IMR-90 (cell line): ENCODE measurements at regions not wholly inside any gene's neighbourhood (a gene's known extent, or its start where the extent isn't known, plus 50 kb on each side); places are given as distances from the start of the nearest gene placed in this dataset.

Experiments
- ATAC-seq: fragments of 200-7000 bp; cut with Tn5 transposase; 2 replicates; pipeline ENCODE4 v1.9.1; 2020; ENCODE audit warnings: low read depth, mild to moderate bottlenecking, moderate library complexity
- BruUV-seq: library from RNA; stranded (reverse); fragments of 400-500 nt; replicated peaks from 2 replicates; lab custom pipeline; 2021; lab: Mats Ljungman, UMichigan
- CTCF ChIA-PET: fragments of 300-600 bp; formaldehyde crosslinking; extraction: SDS; loops from one replicate; lab custom pipeline; 2021; ENCODE audit warnings: antibody characterized with exemption; lab: Yijun Ruan, JAX
- POLR2A ChIA-PET: fragments of 300-600 bp; sonication (Branson Sonifier 250); formaldehyde crosslinking; loops from one replicate; lab custom pipeline; 2022; ENCODE audit warnings: antibody characterized with exemption; ENCODE audit not compliant: unreplicated experiment; lab: Charles Lee
- DNase-seq: peaks from one replicate; pipeline ENCODE4 v3.0.0; 2013
- H2AFZ ChIP-seq: replicated peaks from 2 replicates; pipeline ENCODE3; 2013; ENCODE audit warnings: low read length, mild to moderate bottlenecking; ENCODE audit not compliant: poor library complexity
- H2AK5ac ChIP-seq: 2 replicates; pipeline ENCODE4 v1.6.1; 2013; ENCODE audit warnings: low read depth, low read length, inconsistent platforms
- H2AK9ac ChIP-seq: replicated peaks from 2 replicates; pipeline ENCODE3; 2013; ENCODE audit warnings: mild to moderate bottlenecking, low read depth, low read length, moderate library complexity; ENCODE audit not compliant: poor library complexity
- H2BK120ac ChIP-seq: 2 replicates; pipeline ENCODE4 v1.6.1; 2013; ENCODE audit warnings: low read depth, low read length, inconsistent platforms
- H2BK15ac ChIP-seq: 3 replicates; pipeline ENCODE4 v1.6.1; 2013; ENCODE audit warnings: low read depth, low read length, inconsistent platforms
- H2BK20ac ChIP-seq: 2 replicates; pipeline ENCODE4 v1.6.1; 2013; ENCODE audit warnings: low read depth, mild to moderate bottlenecking, inconsistent platforms, low read length, moderate library complexity
- H2BK5ac ChIP-seq: 2 replicates; pipeline ENCODE4 v1.6.1; 2013; ENCODE audit warnings: mild to moderate bottlenecking, low read depth, low read length, inconsistent platforms; ENCODE audit not compliant: poor library complexity, severe bottlenecking
- H3K14ac ChIP-seq: replicated peaks from 2 replicates; pipeline ENCODE4 v1.6.1; 2013; ENCODE audit warnings: low read depth, low read length, inconsistent platforms
- H3K18ac ChIP-seq: 2 replicates; pipeline ENCODE4 v1.6.1; 2013; ENCODE audit warnings: low read depth, low read length, control low read depth
- H3K23ac ChIP-seq: 2 replicates; pipeline ENCODE4 v1.6.1; 2013; ENCODE audit warnings: low read depth, low read length, inconsistent platforms
- H3K27ac ChIP-seq: 2 replicates; pipeline ENCODE4 v1.5.1; 2013; ENCODE audit warnings: mild to moderate bottlenecking, control low read depth, low read length; ENCODE audit not compliant: insufficient read depth
- H3K27me3 ChIP-seq: 2 replicates; pipeline ENCODE4 v1.6.1; 2013; ENCODE audit warnings: low read length; ENCODE audit not compliant: control insufficient read depth, insufficient read depth
- H3K36me3 ChIP-seq: 2 replicates; pipeline ENCODE4 v1.6.1; 2013; ENCODE audit warnings: low read length, mixed read lengths; ENCODE audit not compliant: control insufficient read depth, insufficient read depth
- H3K4ac ChIP-seq: 2 replicates; pipeline ENCODE4 v1.6.1; 2013; ENCODE audit warnings: low read depth, low read length, inconsistent platforms
- H3K4me1 ChIP-seq: 2 replicates; pipeline ENCODE4 v1.6.1; 2013; ENCODE audit warnings: low read length, mixed read lengths; ENCODE audit not compliant: control insufficient read depth, insufficient read depth
- H3K4me2 ChIP-seq: 2 replicates; pipeline ENCODE4 v1.6.1; 2013; ENCODE audit warnings: low read depth, mild to moderate bottlenecking, control low read depth, low read length, moderate library complexity
- H3K4me3 ChIP-seq: 2 replicates; pipeline ENCODE4 v1.5.1; 2013; ENCODE audit warnings: low read depth, mild to moderate bottlenecking, control low read depth, low read length, moderate library complexity; ENCODE audit not compliant: insufficient read depth
- H3K56ac ChIP-seq: 2 replicates; pipeline ENCODE4 v1.6.1; 2013; ENCODE audit warnings: low read length, inconsistent platforms; ENCODE audit not compliant: insufficient read depth; ENCODE audit errors: extremely low read depth
- H3K79me1 ChIP-seq, 2 experiments: 2 replicates each; pipeline ENCODE4 v1.6.1; 2013; ENCODE audit warnings: low read length in 2 of 2, inconsistent platforms in 1 of 2, low read depth in 1 of 2
- H3K9ac ChIP-seq: 2 replicates; pipeline ENCODE4 v1.6.1; 2013; ENCODE audit warnings: low read depth, low read length, control low read depth
- H3K9me1 ChIP-seq: 2 replicates; pipeline ENCODE4 v1.6.1; 2013; ENCODE audit warnings: low read length, inconsistent platforms; ENCODE audit not compliant: insufficient read depth
- H3K9me3 ChIP-seq: 2 replicates; pipeline ENCODE4 v1.6.1; 2013; ENCODE audit warnings: low read length; ENCODE audit not compliant: control insufficient read depth, insufficient read depth
- H4K20me1 ChIP-seq: 2 replicates; pipeline ENCODE4 v1.6.1; 2013; ENCODE audit warnings: low read length, inconsistent platforms; ENCODE audit not compliant: insufficient read depth
- H4K5ac ChIP-seq: 2 replicates; pipeline ENCODE4 v1.6.1; 2013; ENCODE audit warnings: mild to moderate bottlenecking, low read depth, low read length, control low read depth
- H4K8ac ChIP-seq, 2 experiments: 2 replicates each; pipeline ENCODE4 v1.6.1; 2013; ENCODE audit warnings: low read depth in 2 of 2, low read length in 2 of 2, control low read depth in 1 of 2, inconsistent platforms in 1 of 2
- H4K91ac ChIP-seq: 2 replicates; pipeline ENCODE4 v1.6.1; 2013; ENCODE audit warnings: low read depth, low read length, inconsistent platforms; ENCODE audit not compliant: insufficient read depth
- FOS ChIP-seq: fragments of 150-350 bp; IDR thresholded peaks from 2 replicates; pipeline ENCODE4 v1.6.1; 2016; ENCODE audit warnings: low read depth, low read length
- MAFK ChIP-seq: IDR thresholded peaks from 2 replicates; pipeline ENCODE4 v1.6.1; 2012; ENCODE audit warnings: low read depth, low read length, improper control_type of control experiment
- MAZ ChIP-seq: IDR thresholded peaks from 2 replicates; pipeline ENCODE4 v1.6.1; 2012; ENCODE audit warnings: low read depth, mild to moderate bottlenecking, low read length, improper control_type of control experiment, moderate library complexity, borderline replicate concordance
- MXI1 ChIP-seq: IDR thresholded peaks from 2 replicates; pipeline ENCODE4 v1.6.1; 2012; ENCODE audit warnings: low read depth, mild to moderate bottlenecking, low read length, moderate library complexity, borderline replicate concordance
- NFE2L2 ChIP-seq: fragments of 150-350 bp; IDR thresholded peaks from 2 replicates; pipeline ENCODE4 v1.6.1; 2016; ENCODE audit warnings: low read depth, mild to moderate bottlenecking, low read length
- POLR2A ChIP-seq: IDR thresholded peaks from 2 replicates; pipeline ENCODE4 v1.6.1; 2012; ENCODE audit warnings: mild to moderate bottlenecking, low read depth, low read length
- RAD21 ChIP-seq: IDR thresholded peaks from 2 replicates; pipeline ENCODE4 v1.6.1; 2012; ENCODE audit warnings: low read length, improper control_type of control experiment
- RCOR1 ChIP-seq: IDR thresholded peaks from 2 replicates; pipeline ENCODE4 v1.6.1; 2012; ENCODE audit warnings: mild to moderate bottlenecking, low read length, improper control_type of control experiment; ENCODE audit not compliant: insufficient replicate concordance
- RFX5 ChIP-seq: IDR thresholded peaks from 2 replicates; pipeline ENCODE4 v1.8.0; 2012; ENCODE audit warnings: low read depth, mild to moderate bottlenecking, low read length, moderate library complexity
- SMC3 ChIP-seq: fragments of 150-350 bp; IDR thresholded peaks from 2 replicates; pipeline ENCODE4 v1.6.1; 2016; ENCODE audit warnings: low read depth, mild to moderate bottlenecking, antibody characterized with exemption, low read length, moderate library complexity
- WGBS, 2 experiments: methylation state at CpG; one replicate each; pipeline versions ENCODE4 v1.1.5 to v1.1.7; 2013; ENCODE audit warnings: missing lambda C conversion rate in 2 of 2; ENCODE audit not compliant: insufficient read length in 1 of 2; ENCODE audit errors: extremely low coverage in 2 of 2; 5-methylcytosine and 5-hydroxymethylcytosine counted together
- dilution Hi-C: fragments of 300-500 bp; cut with HindIII; formaldehyde crosslinking; loops from one replicate; pipeline ENCODE4 v1.14.3; 2018; ENCODE audit warnings: low sequenced_read_pairs; ENCODE audit not compliant: unreplicated experiment
- in situ Hi-C: fragments of 300-500 bp; cut with MboI; formaldehyde crosslinking; loops from 3 replicates; pipeline ENCODE4 v1.14.3; 2019; ENCODE audit warnings: low sequenced_read_pairs, inconsistent platforms, mixed read lengths
- intact Hi-C: fragments of 100-400 bp; cut with micrococcal nuclease; formaldehyde crosslinking; loops from 2 replicates; pipeline ENCODE4 v1.10.0; 2022
- TF ChIP-seq, protein P1 (sequence below): fragments of 150-350 bp; IDR thresholded peaks from 2 replicates; pipeline ENCODE4 v1.6.1; 2017; ENCODE audit warnings: mild to moderate bottlenecking, antibody characterized with exemption, low read length, low read depth

DNA sequence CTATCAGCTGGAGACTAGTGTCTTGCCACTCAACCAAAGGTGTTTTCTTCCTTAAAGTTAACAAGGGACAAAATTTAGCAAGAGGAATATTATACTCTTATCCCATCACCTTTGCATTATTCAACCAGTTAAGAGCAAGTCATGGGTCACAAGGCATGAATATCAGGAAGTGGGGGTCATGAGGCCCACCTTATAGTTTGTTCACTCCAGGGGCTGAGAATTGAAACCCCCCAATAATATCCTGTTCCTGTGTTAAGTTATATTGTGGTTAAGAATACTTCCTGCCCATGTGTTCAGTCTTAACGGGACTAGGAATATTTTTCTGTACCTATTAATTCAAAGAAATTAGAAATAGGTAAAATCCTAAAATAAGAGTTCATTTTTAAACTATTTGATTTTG, 239.7 kb downstream of the S1PR1 start:
- dilution Hi-C loops, result no loop called here
- Histone ChIP-seq H3K9me3 (0 out of 2 replicates have a peak, but pooled peaks cover 2% of the 10 kb centered on the region), H3K4me1 (no peaks in the 10 kb centered on the region), H2AK5ac (no peak overlapping the region), H3K36me3 (no peaks in the 10 kb centered on the region), H3K27ac (no peak overlapping the region), H3K14ac (no peak overlapping the region), H2AFZ (no peak overlapping the region), H3K56ac (no peak overlapping the region), H3K79me1 (no peaks in the 10 kb centered on the region), H3K9ac (no peak overlapping the region), H4K91ac (no peak overlapping the region), H2BK120ac (no peak overlapping the region), H4K20me1 (no peaks in the 10 kb centered on the region), H3K27me3 (no peaks in the 10 kb centered on the region), H4K8ac (no peak overlapping the region), H2AK9ac (no peak overlapping the region), H2BK5ac (no peak overlapping the region), H2BK15ac (no peak overlapping the region), H3K4me2 (no peak overlapping the region), H3K4ac (no peak overlapping the region), H3K4me3 (no peak overlapping the region), H4K5ac (no peak overlapping the region), H3K9me1 (no peaks in the 10 kb centered on the region), H3K23ac (no peak overlapping the region), H3K18ac (no peak overlapping the region), H2BK20ac (no peak overlapping the region)
- no peak for DNase-seq
- POLR2A ChIA-PET, result no interaction called here
- CTCF ChIA-PET, result no interaction called here
- BruUV-seq, result no TSS peak
- in situ Hi-C loops, result no loop called here
- no peak for TF ChIP-seq POLR2A
- TF ChIP-seq RCOR1, result no peak
- no peak for TF ChIP-seq RFX5
- TF ChIP-seq FOS, result no peak
- no peak for TF ChIP-seq RAD21
- no peak for TF ChIP-seq NFE2L2
- TF ChIP-seq SMC3, result no peak
- TF ChIP-seq MAFK, result no peak
- no peak for TF ChIP-seq MXI1
- no peak for TF ChIP-seq MAZ
- TF ChIP-seq, protein P1, sequence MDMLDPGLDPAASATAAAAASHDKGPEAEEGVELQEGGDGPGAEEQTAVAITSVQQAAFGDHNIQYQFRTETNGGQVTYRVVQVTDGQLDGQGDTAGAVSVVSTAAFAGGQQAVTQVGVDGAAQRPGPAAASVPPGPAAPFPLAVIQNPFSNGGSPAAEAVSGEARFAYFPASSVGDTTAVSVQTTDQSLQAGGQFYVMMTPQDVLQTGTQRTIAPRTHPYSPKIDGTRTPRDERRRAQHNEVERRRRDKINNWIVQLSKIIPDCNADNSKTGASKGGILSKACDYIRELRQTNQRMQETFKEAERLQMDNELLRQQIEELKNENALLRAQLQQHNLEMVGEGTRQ, result no peak
- no peak for ATAC-seq
- intact Hi-C loops, result no loop called here
- WGBS, 2 experiments, result no CpG with 5 or more reads among the region's 1 CpG
